OCI-LY1 (cell line): ENCODE measurements at regions not wholly inside any gene's neighbourhood (a gene's known extent, or its start where the extent isn't known, plus 50 kb on each side); places are given as distances from the start of the nearest gene placed in this dataset.

Experiments
- CTCF ChIP-seq: fragments of 200-600 bp; sonication (generic), shearing (Covaris generic); IDR thresholded peaks from 2 replicates; pipeline ENCODE4 v1.5.1; 2017; ENCODE audit warnings: mild to moderate bottlenecking, antibody characterized with exemption, low read length, moderate library complexity, mixed read lengths
- EZH2 ChIP-seq: fragments of 200-600 bp; sonication (generic), shearing (Covaris generic); IDR thresholded peaks from 2 replicates; pipeline ENCODE4 v1.8.0; 2017; ENCODE audit warnings: borderline replicate concordance, mixed run types, mild to moderate bottlenecking, antibody characterized with exemption, low read length, moderate library complexity, mixed read lengths

GRCh38 chr7:41612386-41612785 lies 90.5 kb downstream of the INHBA start:
- TF ChIP-seq CTCF (no peak), EZH2 (no peak)
